ENCODE measurements at regions not wholly inside any gene's neighbourhood (a gene's known extent, or its start where the extent isn't known, plus 50 kb on each side); places are given as distances from the start of the nearest gene placed in this dataset.

DNA sequence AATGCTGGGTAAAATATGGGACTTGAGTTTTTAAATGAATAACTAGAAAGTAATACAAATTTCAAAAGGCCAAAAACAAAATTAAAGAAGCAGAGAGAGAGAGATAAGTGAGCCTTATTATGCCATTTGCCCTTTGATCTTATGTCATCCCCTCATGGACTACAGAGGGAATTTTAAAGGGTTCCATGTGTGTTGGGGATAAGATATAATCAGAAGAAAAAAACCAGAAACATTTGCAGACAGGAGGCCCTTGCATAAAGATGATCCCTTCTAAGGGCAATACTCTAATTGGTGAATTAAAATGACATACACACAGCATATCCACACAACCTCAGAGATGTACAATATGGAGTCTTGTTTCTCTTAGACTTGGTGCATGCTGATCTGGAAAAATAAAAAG is 406.6 kb upstream of the LARGE1 start:
- DNase-seq (ENCODE audit: low read depth, low spot score): no peak
- H3K4me3 ChIP-seq (ENCODE audit: low read depth, low read length): no peak overlapping the region
- in situ Hi-C loops (cut with HindIII; ENCODE audit: low sequenced_read_pairs): no loop called here
- TF ChIP-seq CTCF (IDR thresholded peaks at IDR 0.05; ENCODE audit: low read depth, low read length): no peak

GRCh38 chr22:34330432-34330831 is 410.2 kb upstream of the LARGE1 start:
- in situ Hi-C loops (cut with HindIII; ENCODE audit: low sequenced_read_pairs): no loop called here
- no peak for DNase-seq (ENCODE audit: low read depth, low spot score)
- TF ChIP-seq CTCF (IDR thresholded peaks at IDR 0.05; ENCODE audit: low read depth, low read length): no peak
- no peak overlapping the region for H3K4me3 ChIP-seq (ENCODE audit: low read depth, low read length)

DNA sequence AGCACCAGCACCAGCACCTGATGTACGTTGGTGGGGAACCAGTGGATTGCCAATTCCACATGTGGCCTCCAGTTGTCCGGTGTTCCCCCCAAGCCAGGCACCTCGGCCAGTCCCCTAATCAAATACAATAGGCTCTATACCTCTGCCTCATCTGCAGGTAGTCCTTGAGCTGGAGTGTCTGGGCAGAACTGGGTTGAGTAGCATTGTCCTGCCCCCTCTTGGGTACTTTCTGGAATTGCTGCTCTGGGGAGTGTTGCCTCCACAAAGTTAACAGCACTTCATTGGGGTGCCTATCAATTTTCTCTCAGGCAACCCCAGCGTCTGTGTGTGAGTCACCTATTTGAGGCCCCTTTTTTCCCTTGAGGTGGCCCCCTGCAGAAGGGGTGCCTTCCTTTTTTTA is 413.0 kb upstream of the LARGE1 start:
- no peak overlapping the region for H3K4me3 ChIP-seq (ENCODE audit: low read depth, low read length)
- no peak for DNase-seq (ENCODE audit: low read depth, low spot score)
- no peak for TF ChIP-seq CTCF (IDR thresholded peaks at IDR 0.05; ENCODE audit: low read depth, low read length)
- in situ Hi-C loops (cut with HindIII; ENCODE audit: low sequenced_read_pairs): no loop called here

DNA sequence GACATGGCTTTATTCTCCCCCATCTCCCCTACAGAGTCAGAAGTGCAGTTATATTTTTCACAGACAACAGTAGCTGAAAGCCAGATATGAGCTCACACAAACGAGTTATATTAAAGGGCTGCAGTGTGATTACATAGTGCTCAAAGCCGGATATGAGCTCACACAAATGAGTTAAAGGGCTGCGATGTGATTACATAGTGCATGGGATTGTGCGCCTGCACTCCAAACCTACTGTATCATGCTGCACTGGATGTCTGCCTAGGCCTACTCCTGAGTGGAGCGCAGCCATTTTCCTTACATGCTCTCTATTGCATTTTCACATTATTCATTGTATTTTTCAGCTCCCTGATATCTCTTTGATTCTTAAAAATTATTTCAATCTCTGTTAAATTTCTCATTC is 414.6 kb upstream of the LARGE1 start:
- in situ Hi-C loops (cut with HindIII; ENCODE audit: low sequenced_read_pairs): no loop called here
- H3K4me3 ChIP-seq (ENCODE audit: low read depth, low read length): no peak overlapping the region
- no peak for TF ChIP-seq CTCF (IDR thresholded peaks at IDR 0.05; ENCODE audit: low read depth, low read length)
- DNase-seq (ENCODE audit: low read depth, low spot score): no peak

GRCh38 chr22:34344702-34345101 is 424.4 kb upstream of the LARGE1 start:
- in situ Hi-C loops (cut with HindIII; ENCODE audit: low sequenced_read_pairs): no loop called here
- TF ChIP-seq CTCF (IDR thresholded peaks at IDR 0.05; ENCODE audit: low read depth, low read length): no peak
- no peak overlapping the region for H3K4me3 ChIP-seq (ENCODE audit: low read depth, low read length)
- DNase-seq (ENCODE audit: low read depth, low spot score): no peak

GRCh38 chr22:34354071-34354817 is 434.0 kb upstream of the LARGE1 start:
- DNase-seq (ENCODE audit: low read depth, low spot score): no peak
- no peak for TF ChIP-seq CTCF (IDR thresholded peaks at IDR 0.05; ENCODE audit: low read depth, low read length)
- in situ Hi-C loops (cut with HindIII; ENCODE audit: low sequenced_read_pairs): no loop called here
- no peak overlapping the region for H3K4me3 ChIP-seq (ENCODE audit: low read depth, low read length)
